ENCODE measurements at regions not wholly inside any gene's neighbourhood (a gene's known extent, or its start where the extent isn't known, plus 50 kb on each side); places are given as distances from the start of the nearest gene placed in this dataset.

DNA sequence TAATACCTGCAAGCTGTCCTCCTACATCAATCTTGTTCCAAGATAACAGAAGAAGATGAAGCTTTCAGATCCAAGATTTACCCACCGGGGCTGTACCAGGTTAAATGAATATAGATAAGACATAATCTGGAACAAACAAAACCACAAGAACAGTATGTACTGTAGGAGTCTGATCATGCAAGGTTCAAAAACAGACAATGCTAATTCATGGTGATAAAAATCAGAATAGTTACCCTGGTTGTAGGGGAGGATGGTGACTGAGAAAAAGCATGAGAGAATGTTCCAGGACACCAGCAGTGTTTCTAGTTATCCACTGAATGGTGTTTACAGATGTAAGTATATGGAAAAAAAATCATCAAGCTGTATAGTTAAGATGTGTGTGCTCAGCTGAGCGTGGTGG lies 211.6 kb upstream of the TBL1X start:
- no peaks in the 10 kb centered on the region for H3K36me3 ChIP-seq (ENCODE audit: control insufficient read depth in 1 of 2, insufficient read depth in 2 of 2, low read length in 2 of 2)
- H3K27me3 ChIP-seq (ENCODE audit: control insufficient read depth in 1 of 2, insufficient read depth in 2 of 2, low read length in 2 of 2): no peaks in the 10 kb centered on the region
- H3K27ac ChIP-seq (ENCODE audit: low read depth, low read length): no peak overlapping the region
- H3K4me3 ChIP-seq (ENCODE audit: low read depth in 1 of 2, low read length in 2 of 2): no peak overlapping the region
- no peak overlapping the region for H3K9ac ChIP-seq (ENCODE audit: low read depth in 1 of 2, low read length in 2 of 2)
- no peaks in the 10 kb centered on the region for H3K4me1 ChIP-seq (ENCODE audit: control insufficient read depth in 1 of 2, insufficient read depth in 2 of 2, low read length in 2 of 2)
- H3K9me3 ChIP-seq (ENCODE audit: control insufficient read depth in 1 of 2, low read length in 2 of 2): no peaks in the 10 kb centered on the region

DNA sequence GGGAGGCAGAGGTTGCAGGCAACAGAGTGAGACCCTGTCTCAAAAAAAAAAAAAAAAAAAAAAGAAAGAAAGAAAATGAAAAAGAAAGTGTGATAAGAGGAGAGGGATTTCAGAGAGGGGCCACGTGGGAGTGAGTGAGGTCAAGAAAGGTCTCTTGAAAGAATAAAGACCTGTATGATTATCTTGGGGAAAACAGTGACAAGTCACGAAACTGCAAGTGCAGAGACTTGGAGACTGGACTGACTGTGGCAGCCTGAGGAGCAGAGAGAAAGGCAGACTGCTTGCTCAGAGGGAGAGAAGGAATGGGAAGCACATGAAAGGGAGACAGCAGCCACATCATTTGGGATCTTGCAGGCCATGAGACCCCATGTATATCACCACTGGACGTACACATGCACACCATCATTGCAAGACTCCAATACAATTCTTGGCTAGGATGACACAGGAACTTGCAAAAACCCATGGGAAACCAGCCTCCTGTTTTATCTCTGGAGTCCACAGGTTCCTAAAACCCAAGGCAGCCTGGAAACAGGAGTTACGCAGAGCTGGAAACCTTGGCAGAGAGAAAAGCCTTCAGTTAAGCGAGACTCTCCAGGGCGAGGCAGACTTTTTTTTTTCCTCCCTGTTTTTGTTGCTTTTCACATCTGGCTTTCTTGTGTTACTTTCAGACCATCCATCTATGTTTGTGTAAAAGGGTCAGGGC lies 207.0 kb upstream of the TBL1X start:
- H3K4me1 ChIP-seq (ENCODE audit: control insufficient read depth in 1 of 2, insufficient read depth in 2 of 2, low read length in 2 of 2): no peaks in the 10 kb centered on the region
- H3K27ac ChIP-seq (ENCODE audit: low read depth, low read length): no peak overlapping the region
- no peaks in the 10 kb centered on the region for H3K36me3 ChIP-seq (ENCODE audit: control insufficient read depth in 1 of 2, insufficient read depth in 2 of 2, low read length in 2 of 2)
- H3K9me3 ChIP-seq (ENCODE audit: control insufficient read depth in 1 of 2, low read length in 2 of 2): no peaks in the 10 kb centered on the region
- no peaks in the 10 kb centered on the region for H3K27me3 ChIP-seq (ENCODE audit: control insufficient read depth in 1 of 2, insufficient read depth in 2 of 2, low read length in 2 of 2)
- no peak overlapping the region for H3K9ac ChIP-seq (ENCODE audit: low read depth in 1 of 2, low read length in 2 of 2)
- no peak overlapping the region for H3K4me3 ChIP-seq (ENCODE audit: low read depth in 1 of 2, low read length in 2 of 2)

- no peaks in the 10 kb centered on the region for H3K27me3 ChIP-seq (ENCODE audit: control insufficient read depth in 1 of 2, insufficient read depth in 2 of 2, low read length in 2 of 2)
- H3K9me3 ChIP-seq (ENCODE audit: control insufficient read depth in 1 of 2, low read length in 2 of 2): no peaks in the 10 kb centered on the region
- H3K4me1 ChIP-seq (ENCODE audit: control insufficient read depth in 1 of 2, insufficient read depth in 2 of 2, low read length in 2 of 2): no peaks in the 10 kb centered on the region
- no peak overlapping the region for H3K4me3 ChIP-seq (ENCODE audit: low read depth in 1 of 2, low read length in 2 of 2)
- H3K27ac ChIP-seq (ENCODE audit: low read depth, low read length): no peak overlapping the region
- H3K36me3 ChIP-seq (ENCODE audit: control insufficient read depth in 1 of 2, insufficient read depth in 2 of 2, low read length in 2 of 2): no peaks in the 10 kb centered on the region
- H3K9ac ChIP-seq (ENCODE audit: low read depth in 1 of 2, low read length in 2 of 2): no peak overlapping the region
These were observed 206.3 kb upstream of the TBL1X start for GRCh38 chrX:9258421-9259104.

DNA sequence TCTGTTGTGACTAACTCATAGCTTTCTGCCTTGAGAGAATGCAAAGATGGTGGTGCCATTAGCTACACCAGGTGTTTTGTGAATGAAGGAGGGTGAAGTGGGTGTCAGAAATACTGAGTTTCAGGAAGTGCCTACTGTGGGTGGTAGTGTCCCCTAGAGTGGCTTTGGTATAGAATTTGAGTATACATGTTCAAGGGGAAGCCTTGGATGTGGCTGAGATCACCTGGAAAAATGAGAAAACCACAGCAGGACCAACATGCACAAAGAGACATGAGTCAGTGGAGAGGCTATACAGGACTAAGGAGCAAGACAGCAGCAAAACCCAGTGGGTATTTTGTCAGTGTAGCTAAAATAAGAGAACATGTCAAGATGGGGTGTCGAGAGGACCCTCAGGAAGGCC lies 204.3 kb upstream of the TBL1X start:
- Histone ChIP-seq H3K9ac (ENCODE audit: low read depth in 1 of 2, low read length in 2 of 2) (no peak overlapping the region), H3K4me3 (ENCODE audit: low read depth in 1 of 2, low read length in 2 of 2) (no peak overlapping the region), H3K9me3 (ENCODE audit: control insufficient read depth in 1 of 2, low read length in 2 of 2) (no peaks in the 10 kb centered on the region), H3K4me1 (ENCODE audit: control insufficient read depth in 1 of 2, insufficient read depth in 2 of 2, low read length in 2 of 2) (no peaks in the 10 kb centered on the region), H3K36me3 (ENCODE audit: control insufficient read depth in 1 of 2, insufficient read depth in 2 of 2, low read length in 2 of 2) (no peaks in the 10 kb centered on the region), H3K27me3 (ENCODE audit: control insufficient read depth in 1 of 2, insufficient read depth in 2 of 2, low read length in 2 of 2) (no peaks in the 10 kb centered on the region), H3K27ac (ENCODE audit: low read depth, low read length) (no peak overlapping the region)

DNA sequence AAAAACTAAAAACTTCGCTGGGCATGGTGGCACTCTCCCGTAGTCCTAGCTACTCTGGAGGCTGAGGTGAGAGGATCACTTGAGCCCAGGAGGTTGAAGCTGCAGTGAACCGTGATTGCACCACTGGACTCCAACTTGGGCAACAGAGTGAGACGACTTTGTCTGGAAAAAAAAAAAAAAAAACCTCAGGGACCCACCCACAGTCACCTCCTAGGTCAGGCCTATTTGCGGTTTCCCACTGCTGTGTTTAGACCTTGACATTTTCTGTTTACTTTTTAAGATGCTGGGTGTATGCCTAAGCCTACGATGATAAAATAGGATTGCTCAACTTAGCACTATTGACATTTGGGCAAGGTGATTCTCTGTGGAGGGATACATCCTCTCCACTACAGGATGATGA lies 197.4 kb upstream of the TBL1X start:
- Histone ChIP-seq H3K27ac (ENCODE audit: low read depth, low read length) (no peak overlapping the region), H3K4me1 (ENCODE audit: control insufficient read depth in 1 of 2, insufficient read depth in 2 of 2, low read length in 2 of 2) (no peaks in the 10 kb centered on the region), H3K9me3 (ENCODE audit: control insufficient read depth in 1 of 2, low read length in 2 of 2) (no peaks in the 10 kb centered on the region), H3K4me3 (ENCODE audit: low read depth in 1 of 2, low read length in 2 of 2) (no peak overlapping the region), H3K27me3 (ENCODE audit: control insufficient read depth in 1 of 2, insufficient read depth in 2 of 2, low read length in 2 of 2) (no peaks in the 10 kb centered on the region), H3K9ac (ENCODE audit: low read depth in 1 of 2, low read length in 2 of 2) (no peak overlapping the region), H3K36me3 (ENCODE audit: control insufficient read depth in 1 of 2, insufficient read depth in 2 of 2, low read length in 2 of 2) (no peaks in the 10 kb centered on the region)

- no peaks in the 10 kb centered on the region for H3K4me1 ChIP-seq (ENCODE audit: control insufficient read depth in 1 of 2, insufficient read depth in 2 of 2, low read length in 2 of 2)
- no peaks in the 10 kb centered on the region for H3K9me3 ChIP-seq (ENCODE audit: control insufficient read depth in 1 of 2, low read length in 2 of 2)
- H3K27ac ChIP-seq (ENCODE audit: low read depth, low read length): no peak overlapping the region
- no peak overlapping the region for H3K9ac ChIP-seq (ENCODE audit: low read depth in 1 of 2, low read length in 2 of 2)
- no peaks in the 10 kb centered on the region for H3K27me3 ChIP-seq (ENCODE audit: control insufficient read depth in 1 of 2, insufficient read depth in 2 of 2, low read length in 2 of 2)
- H3K4me3 ChIP-seq (ENCODE audit: low read depth in 1 of 2, low read length in 2 of 2): no peak overlapping the region
- H3K36me3 ChIP-seq (ENCODE audit: control insufficient read depth in 1 of 2, insufficient read depth in 2 of 2, low read length in 2 of 2): no peaks in the 10 kb centered on the region
These were observed 195.7 kb upstream of the TBL1X start for GRCh38 chrX:9269134-9269533.

DNA sequence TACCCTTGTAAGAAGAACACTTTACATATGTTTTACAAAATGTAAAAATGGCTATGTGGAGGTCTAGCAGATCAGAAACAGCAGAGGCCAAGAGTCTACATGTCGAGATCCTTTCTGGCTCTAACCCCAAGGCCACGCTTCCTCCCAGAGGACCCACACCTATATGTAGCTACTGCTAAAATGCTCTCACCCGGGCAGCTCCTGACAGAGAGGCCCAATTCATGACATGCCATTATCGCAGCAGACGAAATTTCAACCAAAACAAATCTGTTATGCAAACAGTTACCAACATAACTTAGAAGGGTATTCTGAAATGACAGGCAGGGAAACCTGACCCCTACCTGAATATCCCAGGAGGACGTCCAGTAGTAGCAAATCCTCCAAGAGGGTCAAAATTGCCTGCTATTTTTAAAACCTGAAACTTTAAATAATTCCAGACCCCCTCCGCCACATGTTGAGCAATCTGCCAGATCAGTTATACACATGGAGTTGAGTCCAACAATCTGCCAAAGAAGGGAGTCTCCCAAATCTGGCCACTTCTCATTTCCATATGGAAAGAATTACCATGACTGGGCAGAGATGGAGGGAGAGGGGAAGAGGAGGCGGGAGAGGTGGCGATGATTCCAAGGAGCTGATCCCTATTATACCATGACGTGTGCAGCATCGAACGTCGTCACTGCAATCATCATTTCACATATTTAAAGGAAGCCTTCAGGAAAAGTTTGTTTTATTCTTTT lies 192.9 kb upstream of the TBL1X start:
- H3K4me3 ChIP-seq (ENCODE audit: low read depth in 1 of 2, low read length in 2 of 2): no peak overlapping the region
- no peaks in the 10 kb centered on the region for H3K36me3 ChIP-seq (ENCODE audit: control insufficient read depth in 1 of 2, insufficient read depth in 2 of 2, low read length in 2 of 2)
- no peak overlapping the region for H3K9ac ChIP-seq (ENCODE audit: low read depth in 1 of 2, low read length in 2 of 2)
- no peaks in the 10 kb centered on the region for H3K4me1 ChIP-seq (ENCODE audit: control insufficient read depth in 1 of 2, insufficient read depth in 2 of 2, low read length in 2 of 2)
- no peaks in the 10 kb centered on the region for H3K27me3 ChIP-seq (ENCODE audit: control insufficient read depth in 1 of 2, insufficient read depth in 2 of 2, low read length in 2 of 2)
- H3K9me3 ChIP-seq (ENCODE audit: control insufficient read depth in 1 of 2, low read length in 2 of 2): no peaks in the 10 kb centered on the region
- H3K27ac ChIP-seq (ENCODE audit: low read depth, low read length): no peak overlapping the region

- H3K27ac ChIP-seq (ENCODE audit: low read depth, low read length): no peak overlapping the region
- H3K27me3 ChIP-seq (ENCODE audit: control insufficient read depth in 1 of 2, insufficient read depth in 2 of 2, low read length in 2 of 2): no peaks in the 10 kb centered on the region
- no peaks in the 10 kb centered on the region for H3K36me3 ChIP-seq (ENCODE audit: control insufficient read depth in 1 of 2, insufficient read depth in 2 of 2, low read length in 2 of 2)
- H3K9ac ChIP-seq (ENCODE audit: low read depth in 1 of 2, low read length in 2 of 2): no peak overlapping the region
- H3K4me3 ChIP-seq (ENCODE audit: low read depth in 1 of 2, low read length in 2 of 2): no peak overlapping the region
- H3K4me1 ChIP-seq (ENCODE audit: control insufficient read depth in 1 of 2, insufficient read depth in 2 of 2, low read length in 2 of 2): no peaks in the 10 kb centered on the region
- H3K9me3 ChIP-seq (ENCODE audit: control insufficient read depth in 1 of 2, low read length in 2 of 2): no peaks in the 10 kb centered on the region
These were observed 191.1 kb upstream of the TBL1X start for GRCh38 chrX:9273744-9274143.

GRCh38 chrX:9278475-9279233 lies 186.2 kb upstream of the TBL1X start:
- H3K9me3 ChIP-seq (ENCODE audit: control insufficient read depth in 1 of 2, low read length in 2 of 2): no peaks in the 10 kb centered on the region
- H3K4me3 ChIP-seq (ENCODE audit: low read depth in 1 of 2, low read length in 2 of 2): no peak overlapping the region
- H3K9ac ChIP-seq (ENCODE audit: low read depth in 1 of 2, low read length in 2 of 2): no peak overlapping the region
- no peaks in the 10 kb centered on the region for H3K27me3 ChIP-seq (ENCODE audit: control insufficient read depth in 1 of 2, insufficient read depth in 2 of 2, low read length in 2 of 2)
- no peaks in the 10 kb centered on the region for H3K4me1 ChIP-seq (ENCODE audit: control insufficient read depth in 1 of 2, insufficient read depth in 2 of 2, low read length in 2 of 2)
- H3K36me3 ChIP-seq (ENCODE audit: control insufficient read depth in 1 of 2, insufficient read depth in 2 of 2, low read length in 2 of 2): no peaks in the 10 kb centered on the region
- no peak overlapping the region for H3K27ac ChIP-seq (ENCODE audit: low read depth, low read length)

GRCh38 chrX:9279234-9279544 lies 185.7 kb upstream of the TBL1X start:
- Histone ChIP-seq H3K9ac (ENCODE audit: low read depth in 1 of 2, low read length in 2 of 2) (no peak overlapping the region), H3K27ac (ENCODE audit: low read depth, low read length) (no peak overlapping the region), H3K4me1 (ENCODE audit: control insufficient read depth in 1 of 2, insufficient read depth in 2 of 2, low read length in 2 of 2) (no peaks in the 10 kb centered on the region), H3K36me3 (ENCODE audit: control insufficient read depth in 1 of 2, insufficient read depth in 2 of 2, low read length in 2 of 2) (no peaks in the 10 kb centered on the region), H3K27me3 (ENCODE audit: control insufficient read depth in 1 of 2, insufficient read depth in 2 of 2, low read length in 2 of 2) (no peaks in the 10 kb centered on the region), H3K4me3 (ENCODE audit: low read depth in 1 of 2, low read length in 2 of 2) (no peak overlapping the region), H3K9me3 (ENCODE audit: control insufficient read depth in 1 of 2, low read length in 2 of 2) (no peaks in the 10 kb centered on the region)

All from duodenal mucosa (tissue), 2 donors.